SK-N-SH (cell line): ENCODE measurements at regions not wholly inside any gene's neighbourhood (a gene's known extent, or its start where the extent isn't known, plus 50 kb on each side); places are given as distances from the start of the nearest gene placed in this dataset.

Experiments used
- CTCF ChIA-PET: fragments of 300-600, 350-600 bp; formaldehyde crosslinking; extraction: SDS; loops from one replicate; lab custom pipeline; 2021; lab: Yijun Ruan, JAX
- POLR2A ChIA-PET: fragments of 350-600 bp; sonication (Branson Sonifier 250); formaldehyde crosslinking; extraction: SDS; loops from one replicate; lab custom pipeline; 2020; ENCODE audit warnings: antibody characterized with exemption, inconsistent platforms; lab: Yijun Ruan, JAX
- DNase-seq: peaks from one replicate; pipeline ENCODE4 v3.0.0; 2012
- H2AFZ ChIP-seq: fragments of 200-600 bp; sonication (generic); 2 replicates; pipeline ENCODE4 v1.8.1; 2016; ENCODE audit warnings: antibody characterized with exemption, mild to moderate bottlenecking, low read depth
- H3F3A ChIP-seq: fragments of 200-600 bp; sonication (generic); replicated peaks from 2 replicates; pipeline ENCODE3; 2016; ENCODE audit warnings: antibody characterized with exemption, mild to moderate bottlenecking; ENCODE audit not compliant: insufficient read depth
- H3K27ac ChIP-seq, 2 experiments: fragments of 200-500 bp in 1 of 2; fragments of 200-600 bp in 1 of 2; sonication (Bioruptor generic) in 1 of 2; sonication (generic), shearing (Covaris generic) in 1 of 2; 2 replicates each; pipeline versions ENCODE4 v1.5.1 to v1.6.1; 2014 to 2016; ENCODE audit warnings: low read depth in 2 of 2, inconsistent platforms in 1 of 2, low read length in 1 of 2, mild to moderate bottlenecking in 1 of 2, mixed read lengths in 1 of 2
- H3K27me3 ChIP-seq: fragments of 200-600 bp; sonication (generic), shearing (Covaris generic); 2 replicates; pipeline ENCODE4 v1.6.1; 2016; ENCODE audit warnings: mixed run types; ENCODE audit not compliant: insufficient read depth
- H3K36me3 ChIP-seq, 2 experiments: fragments of 200-500 bp in 1 of 2; fragments of 200-600 bp in 1 of 2; sonication (Bioruptor generic) in 1 of 2; sonication (generic) in 1 of 2; replicated peaks in 1 of 2; 2 replicates each; pipeline versions ENCODE3 to v1.5.1; 2014 to 2016; ENCODE audit warnings: low read length in 1 of 2, mild to moderate bottlenecking in 1 of 2; ENCODE audit not compliant: insufficient read depth in 2 of 2, control insufficient read depth in 1 of 2
- H3K4me1 ChIP-seq, 2 experiments: fragments of 200-500 bp in 1 of 2; fragments of 200-600 bp in 1 of 2; sonication (Bioruptor generic) in 1 of 2; sonication (generic), shearing (Covaris generic) in 1 of 2; 2 replicates each; pipeline versions ENCODE4 v1.5.1 to v1.6.1; 2014 to 2016; ENCODE audit warnings: low read depth in 1 of 2, low read length in 1 of 2, mixed run types in 1 of 2; ENCODE audit not compliant: insufficient read depth in 2 of 2, control insufficient read depth in 1 of 2
- H3K4me2 ChIP-seq: fragments of 200-600 bp; sonication (generic), shearing (Covaris generic); 2 replicates; pipeline ENCODE4 v1.6.1; 2017; ENCODE audit warnings: mixed run types
- H3K4me3 ChIP-seq, 2 experiments: fragments of 200-500 bp in 1 of 2; fragments of 200-600 bp in 1 of 2; sonication (Bioruptor generic) in 1 of 2; sonication (generic), shearing (Covaris generic) in 1 of 2; 2 replicates each; pipeline versions ENCODE4 v1.5.1 to v1.8.1; 2014 to 2016; ENCODE audit warnings: low read depth in 2 of 2, inconsistent platforms in 1 of 2, low read length in 1 of 2, mild to moderate bottlenecking in 1 of 2, mixed read lengths in 1 of 2, moderate library complexity in 1 of 2
- H3K79me2 ChIP-seq: fragments of 200-600 bp; sonication (generic); 2 replicates; pipeline ENCODE4 v1.8.1; 2017; ENCODE audit warnings: mild to moderate bottlenecking; ENCODE audit not compliant: insufficient read depth
- H3K9ac ChIP-seq: fragments of 200-600 bp; sonication (generic); 2 replicates; pipeline ENCODE4 v1.6.1; 2017; ENCODE audit warnings: mixed run types
- H3K9me2 ChIP-seq: fragments of 200-600 bp; sonication (generic); 2 replicates; pipeline ENCODE4 v1.6.1; 2017; ENCODE audit warnings: mixed run types
- H3K9me3 ChIP-seq: fragments of 200-600 bp; sonication (generic); 2 replicates; pipeline ENCODE4 v1.6.1; 2017; ENCODE audit warnings: mixed run types, mild to moderate bottlenecking, moderate library complexity
- H4K20me1 ChIP-seq: fragments of 200-600 bp; sonication (generic); 2 replicates; pipeline ENCODE4 v1.6.1; 2017; ENCODE audit warnings: mild to moderate bottlenecking, mixed run types; ENCODE audit not compliant: insufficient read depth
- CTCF ChIP-seq: fragments of 200-600 bp; sonication (generic); IDR thresholded peaks from 2 replicates; pipeline ENCODE4 v1.6.1; 2017; ENCODE audit warnings: antibody characterized with exemption, mild to moderate bottlenecking, moderate library complexity
- EP300 ChIP-seq, 2 experiments: IDR thresholded peaks; 2 replicates each; pipeline versions ENCODE4 v1.4.0 to v1.6.1; 2012; ENCODE audit warnings: borderline replicate concordance in 1 of 2, low read depth in 1 of 2, low read length in 1 of 2
- EZH2phosphoT487 ChIP-seq: fragments of 200-600 bp; sonication (generic); IDR thresholded peaks from 2 replicates; pipeline ENCODE4 v1.6.1; 2017; ENCODE audit warnings: low read depth, mixed run types, mild to moderate bottlenecking, antibody characterized with exemption, moderate library complexity, borderline replicate concordance
- FOSL2 ChIP-seq: IDR thresholded peaks from 2 replicates; pipeline ENCODE4 v1.4.0; 2012; ENCODE audit warnings: low read depth, mild to moderate bottlenecking, moderate library complexity, borderline replicate concordance
- FOXJ3 ChIP-seq: sonication (generic); formaldehyde crosslinking; IDR thresholded peaks from 2 replicates; pipeline ENCODE4 v1.5.1; 2020; ENCODE audit warnings: mild to moderate bottlenecking, missing genetic modification reagents
- FOXM1 ChIP-seq: IDR thresholded peaks from 2 replicates; pipeline ENCODE4 v1.4.0; 2012; ENCODE audit warnings: low read depth, mild to moderate bottlenecking
- GATA2 ChIP-seq: sonication (generic); formaldehyde crosslinking; IDR thresholded peaks from 2 replicates; pipeline ENCODE4 v1.5.0; 2020; ENCODE audit warnings: mild to moderate bottlenecking, missing genetic modification reagents
- JUND ChIP-seq: IDR thresholded peaks from 2 replicates; pipeline ENCODE4 v1.4.0; 2012
- MAX ChIP-seq: IDR thresholded peaks from 2 replicates; pipeline ENCODE4 v1.4.0; 2012; ENCODE audit warnings: low read depth
- NRF1 ChIP-seq: IDR thresholded peaks from 2 replicates; pipeline ENCODE4 v1.6.1; 2012; ENCODE audit warnings: low read depth, mild to moderate bottlenecking, low read length
- POLR2AphosphoS5 ChIP-seq: IDR thresholded peaks from 2 replicates; pipeline ENCODE4 v1.6.1; 2012; ENCODE audit warnings: low read depth, low read length
- RAD21 ChIP-seq: IDR thresholded peaks from 2 replicates; pipeline ENCODE4 v1.6.1; 2012; ENCODE audit warnings: mild to moderate bottlenecking, low read length
- REST ChIP-seq: IDR thresholded peaks from 2 replicates; pipeline ENCODE4 v1.6.1; 2012; ENCODE audit warnings: mild to moderate bottlenecking, low read depth, low read length, moderate library complexity
- SIN3A ChIP-seq: IDR thresholded peaks from 2 replicates; pipeline ENCODE4 v1.6.1; 2012; ENCODE audit warnings: low read depth, mild to moderate bottlenecking, low read length, moderate library complexity, borderline replicate concordance
- TEAD4 ChIP-seq: IDR thresholded peaks from 2 replicates; pipeline ENCODE4 v1.4.0; 2012; ENCODE audit warnings: mild to moderate bottlenecking, borderline replicate concordance; ENCODE audit not compliant: insufficient read depth
- USF1 ChIP-seq: IDR thresholded peaks from 2 replicates; pipeline ENCODE4 v1.4.0; 2012; ENCODE audit warnings: low read depth, borderline replicate concordance
- USF2 ChIP-seq: fragments of 150-350 bp; IDR thresholded peaks from 2 replicates; pipeline ENCODE4 v1.6.1; 2017; ENCODE audit warnings: antibody characterized with exemption, low read length, low read depth, borderline replicate concordance
- WGBS: methylation state at CpG from one replicate; pipeline ENCODE4 v1.1.6; 2017; ENCODE audit warnings: low lambda C conversion rate; 5-methylcytosine and 5-hydroxymethylcytosine counted together

GRCh38 chr19:30760014-30760413, 387.8 kb downstream of the ZNF536 start:
- Histone ChIP-seq H3K9me3 (no peaks in the 10 kb centered on the region), H3F3A (no peaks in the 10 kb centered on the region), H3K9ac (no peak overlapping the region), H3K27ac (no peak overlapping the region), H3K9me2 (no peaks in the 10 kb centered on the region), H3K27me3 (no peaks in the 10 kb centered on the region), H3K4me1 (peaks cover 0 to 5% of the 10 kb centered on the region in 2 experiments; a peak in 1 of 4 replicates), H3K36me3 (no peaks in the 10 kb centered on the region), H3K4me3 (no peak overlapping the region), H3K4me2 (no peak overlapping the region), H3K79me2 (no peaks in the 10 kb centered on the region), H4K20me1 (no peaks in the 10 kb centered on the region), H2AFZ (no peak overlapping the region)
- no peak for DNase-seq
- POLR2A ChIA-PET: no interaction called here
- CTCF ChIA-PET: no interaction called here
- TF ChIP-seq POLR2AphosphoS5 (no peak), EP300 (IDR thresholded peaks at IDR 0.05; ENCODE audit: borderline replicate concordance in 1 of 2, low read depth in 1 of 2, low read length in 1 of 2) (no peak), CTCF (no peak), GATA2 (CRISPR knock-in tag) (no peak), FOXM1 (no peak), SIN3A (no peak), NRF1 (no peak), USF2 (no peak), TEAD4 (no peak), FOXJ3 (CRISPR knock-in tag) (no peak), MAX (no peak)
- 38% methylated on average over 6 of the region's 6 CpGs for WGBS

GRCh38 chr19:30757837-30758617, 385.8 kb downstream of the ZNF536 start:
- Histone ChIP-seq H3K79me2 (no peaks in the 10 kb centered on the region), H3K9me2 (no peaks in the 10 kb centered on the region), H3K9ac (no peak overlapping the region), H3K27ac (no peak overlapping the region), H3K36me3 (no peaks in the 10 kb centered on the region), H4K20me1 (no peaks in the 10 kb centered on the region), H3K4me1 (peaks cover 0 to 5% of the 10 kb centered on the region in 2 experiments; a peak in 1 of 4 replicates), H3K4me3 (no peak overlapping the region), H3K27me3 (no peaks in the 10 kb centered on the region), H2AFZ (no peak overlapping the region), H3K4me2 (no peak overlapping the region), H3K9me3 (no peaks in the 10 kb centered on the region), H3F3A (no peaks in the 10 kb centered on the region)
- ChIA-PET POLR2A (no interaction called here), CTCF (no interaction called here)
- WGBS: 30% methylated on average over 5 of the region's 5 CpGs
- no peak for DNase-seq
- TF ChIP-seq EZH2phosphoT487 (no peak), REST (no peak), USF1 (no peak), RAD21 (no peak), JUND (no peak), GATA2 (CRISPR knock-in tag) (no peak), FOSL2 (no peak), CTCF (no peak)
